Astrocyte (in vitro differentiated cells and primary cell): ENCODE measurements at regions not wholly inside any gene's neighbourhood (a gene's known extent, or its start where the extent isn't known, plus 50 kb on each side); places are given as distances from the start of the nearest gene placed in this dataset.

Experiments
- DNase-seq: peaks from one replicate; pipeline ENCODE4 v3.0.0-alpha.2; 2010; ENCODE audit warnings: low read depth
- FAIRE-seq: peaks from 2 replicates; lab custom pipeline; 2011; peaks lifted over from hg19 to GRCh38; lab: Jason Lieb, UNC
- H2AFZ ChIP-seq: 2 replicates; pipeline ENCODE4 v1.6.0; 2012; ENCODE audit warnings: low read depth, low read length, inconsistent platforms
- H3K27ac ChIP-seq: 2 replicates; pipeline ENCODE4 v1.5.1; 2011; ENCODE audit warnings: low read depth, low read length, inconsistent platforms
- H3K27me3 ChIP-seq: 2 replicates; pipeline ENCODE4 v1.6.0; 2011; ENCODE audit warnings: low read length, inconsistent platforms; ENCODE audit not compliant: insufficient read depth
- H3K36me3 ChIP-seq: 2 replicates; pipeline ENCODE4 v1.5.1; 2011; ENCODE audit warnings: low read length, inconsistent platforms; ENCODE audit not compliant: insufficient read depth
- H3K4me1 ChIP-seq: 2 replicates; pipeline ENCODE4 v1.5.1; 2011; ENCODE audit warnings: low read length, inconsistent platforms; ENCODE audit not compliant: insufficient read depth
- H3K4me2 ChIP-seq: 2 replicates; pipeline ENCODE4 v1.6.0; 2012; ENCODE audit warnings: low read length, inconsistent platforms
- H3K4me3 ChIP-seq: 2 replicates; pipeline ENCODE4 v1.5.1; 2011; ENCODE audit warnings: low read depth, mild to moderate bottlenecking, low read length, inconsistent platforms; ENCODE audit not compliant: insufficient read depth
- H3K79me2 ChIP-seq: 2 replicates; pipeline ENCODE4 v1.6.0; 2012; ENCODE audit warnings: mild to moderate bottlenecking, low read length, inconsistent platforms; ENCODE audit not compliant: insufficient read depth
- H3K9ac ChIP-seq: 2 replicates; pipeline ENCODE4 v1.6.0; 2012; ENCODE audit warnings: mild to moderate bottlenecking, low read length, inconsistent platforms
- H3K9me3 ChIP-seq: 2 replicates; pipeline ENCODE4 v1.5.1; 2012; ENCODE audit warnings: low read depth, mild to moderate bottlenecking, low read length, inconsistent platforms; ENCODE audit not compliant: insufficient read depth
- H4K20me1 ChIP-seq: 2 replicates; pipeline ENCODE4 v1.6.0; 2012; ENCODE audit warnings: low read length, inconsistent platforms; ENCODE audit not compliant: insufficient read depth
- H3K27ac Mint-ChIP-seq: one replicate; pipeline ENCODE4 v1.8.0; 2021; ENCODE audit warnings: mild to moderate bottlenecking, mixed read lengths; ENCODE audit not compliant: unreplicated experiment
- H3K27me3 Mint-ChIP-seq: one replicate; pipeline ENCODE4 v1.8.0; 2021; ENCODE audit warnings: low read depth, mixed read lengths; ENCODE audit not compliant: unreplicated experiment
- H3K36me3 Mint-ChIP-seq: one replicate; pipeline ENCODE4 v1.8.0; 2021; ENCODE audit warnings: low read depth, mixed read lengths; ENCODE audit not compliant: unreplicated experiment
- H3K4me1 Mint-ChIP-seq: one replicate; pipeline ENCODE4 v1.8.0; 2021; ENCODE audit warnings: low read depth, mixed read lengths; ENCODE audit not compliant: unreplicated experiment
- H3K4me3 Mint-ChIP-seq: one replicate; pipeline ENCODE4 v1.8.0; 2021; ENCODE audit warnings: mild to moderate bottlenecking, moderate library complexity, mixed read lengths; ENCODE audit not compliant: unreplicated experiment
- H3K9me3 Mint-ChIP-seq: one replicate; pipeline ENCODE4 v1.8.0; 2021; ENCODE audit warnings: mild to moderate bottlenecking, mixed read lengths; ENCODE audit not compliant: unreplicated experiment
- CTCF ChIP-seq: IDR thresholded peaks from 2 replicates; pipeline ENCODE4 v1.5.1; 2011; ENCODE audit warnings: low read depth, mild to moderate bottlenecking, inconsistent platforms, low read length, moderate library complexity; ENCODE audit not compliant: insufficient read depth
- EZH2 ChIP-seq: IDR thresholded peaks from 2 replicates; pipeline ENCODE4 v1.6.1; 2012; ENCODE audit warnings: mild to moderate bottlenecking, low read length, inconsistent platforms; ENCODE audit not compliant: insufficient read depth

- Histone ChIP-seq H4K20me1 (no peaks in the 10 kb centered on the region), H3K79me2 (no peaks in the 10 kb centered on the region), H3K4me3 (no peak overlapping the region), H3K4me2 (no peak overlapping the region), H3K36me3 (no peaks in the 10 kb centered on the region), H3K27me3 (no peaks in the 10 kb centered on the region), H2AFZ (no peak overlapping the region), H3K9me3 (no peaks in the 10 kb centered on the region), H3K9ac (no peak overlapping the region), H3K27ac (no peak overlapping the region), H3K4me1 (no peaks in the 10 kb centered on the region)
- Mint-ChIP-seq H3K9me3 (no peaks in the 10 kb centered on the region), H3K27me3 (no peaks in the 10 kb centered on the region), H3K36me3 (no peaks in the 10 kb centered on the region), H3K27ac (no peak overlapping the region), H3K4me1 (no peaks in the 10 kb centered on the region), H3K4me3 (no peak overlapping the region)
- FAIRE-seq (no peak), DNase-seq (no peak)
- TF ChIP-seq EZH2: no peak
- no peak for TF ChIP-seq CTCF
Measured at GRCh38 chr1:60296794-60297193, 223.2 kb upstream of the C1orf87 start.

GRCh38 chr1:60292140-60292539 lies 218.6 kb upstream of the C1orf87 start:
- no peaks in the 10 kb centered on the region for H3K4me1 ChIP-seq
- H3K4me2 ChIP-seq: no peak overlapping the region
- no peaks in the 10 kb centered on the region for H3K36me3 Mint-ChIP-seq
- TF ChIP-seq EZH2: no peak
- TF ChIP-seq CTCF: no peak
- H3K9me3 Mint-ChIP-seq: peaks cover under 1% of the 10 kb centered on the region
- no peak overlapping the region for H3K4me3 ChIP-seq
- H3K27me3 Mint-ChIP-seq: no peaks in the 10 kb centered on the region
- no peaks in the 10 kb centered on the region for H3K27me3 ChIP-seq
- H3K27ac ChIP-seq: no peak overlapping the region
- H2AFZ ChIP-seq: no peak overlapping the region
- no peaks in the 10 kb centered on the region for H4K20me1 ChIP-seq
- H3K9ac ChIP-seq: no peak overlapping the region
- peaks cover 2% of the 10 kb centered on the region for H3K4me1 Mint-ChIP-seq
- no peak overlapping the region for H3K27ac Mint-ChIP-seq
- no peaks in the 10 kb centered on the region for H3K79me2 ChIP-seq
- DNase-seq (no peak), FAIRE-seq (no peak)
- H3K36me3 ChIP-seq: no peaks in the 10 kb centered on the region
- H3K4me3 Mint-ChIP-seq: no peak overlapping the region
- no peaks in the 10 kb centered on the region for H3K9me3 ChIP-seq

GRCh38 chr1:60290393-60290792 lies 216.8 kb upstream of the C1orf87 start:
- no peaks in the 10 kb centered on the region for H3K79me2 ChIP-seq
- H3K4me1 Mint-ChIP-seq: peaks cover 2% of the 10 kb centered on the region
- H3K9me3 Mint-ChIP-seq: peaks cover 5% of the 10 kb centered on the region
- H3K27me3 Mint-ChIP-seq: no peaks in the 10 kb centered on the region
- no peak overlapping the region for H3K4me2 ChIP-seq
- no peak overlapping the region for H2AFZ ChIP-seq
- no peak for FAIRE-seq
- no peaks in the 10 kb centered on the region for H3K36me3 Mint-ChIP-seq
- DNase-seq: no peak
- no peak overlapping the region for H3K27ac ChIP-seq
- H3K9ac ChIP-seq: no peak overlapping the region
- no peaks in the 10 kb centered on the region for H3K4me1 ChIP-seq
- no peak overlapping the region for H3K4me3 ChIP-seq
- no peak overlapping the region for H3K27ac Mint-ChIP-seq
- no peaks in the 10 kb centered on the region for H3K27me3 ChIP-seq
- H4K20me1 ChIP-seq: no peaks in the 10 kb centered on the region
- H3K9me3 ChIP-seq: no peaks in the 10 kb centered on the region
- H3K4me3 Mint-ChIP-seq: no peak overlapping the region
- no peak for TF ChIP-seq EZH2
- TF ChIP-seq CTCF: no peak
- no peaks in the 10 kb centered on the region for H3K36me3 ChIP-seq
